ENCODE measurements at regions not wholly inside any gene's neighbourhood (a gene's known extent, or its start where the extent isn't known, plus 50 kb on each side); places are given as distances from the start of the nearest gene placed in this dataset.

DNA sequence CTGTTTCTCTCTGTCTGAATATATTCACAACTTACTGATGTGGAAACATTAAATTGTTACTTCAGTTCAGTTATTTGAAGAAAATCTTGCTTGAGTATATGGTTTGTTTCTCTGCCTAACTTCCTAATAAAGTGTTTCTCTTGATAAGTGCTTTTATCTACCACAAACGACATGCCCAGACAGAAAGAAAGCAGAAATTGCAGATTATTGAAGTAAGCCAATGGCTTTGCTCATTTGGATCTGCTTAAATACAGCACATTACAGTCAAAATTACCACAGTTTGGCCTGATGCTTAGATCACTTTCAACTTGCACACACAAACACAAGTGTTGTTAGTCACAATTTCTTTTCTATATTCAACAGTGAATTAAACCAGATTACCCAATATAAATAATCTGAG, 68.0 kb downstream of the ATOH1 start:
- ATAC-seq, result no peak
- Histone ChIP-seq H3K27me3 (ENCODE audit: control insufficient read depth, insufficient read depth, low read length) (no peaks in the 10 kb centered on the region), H3K27ac (ENCODE audit: low read length) (no peak overlapping the region), H3K36me3 (ENCODE audit: control insufficient read depth, insufficient read depth, low read length) (no peaks in the 10 kb centered on the region), H3K4me1 (ENCODE audit: control insufficient read depth, insufficient read depth, low read length) (no peaks in the 10 kb centered on the region), H3K9me3 (ENCODE audit: control insufficient read depth, insufficient read depth, low read length) (no peaks in the 10 kb centered on the region), H3K4me3 (ENCODE audit: low read length) (no peak overlapping the region)
- Mint-ChIP-seq H3K9me3 (peaks cover 3 to 4% of the 10 kb centered on the region in 2 donors), H3K4me3 (no peak overlapping the region), H3K27me3 (ENCODE audit: low read depth in 2 of 2) (no peaks in the 10 kb centered on the region), H3K36me3 (no peaks in the 10 kb centered on the region), H3K27ac (no peak overlapping the region), H3K4me1 (no peaks in the 10 kb centered on the region)
- intact Hi-C loops (cut with micrococcal nuclease), result no loop called here
- TF ChIP-seq, protein P1, sequence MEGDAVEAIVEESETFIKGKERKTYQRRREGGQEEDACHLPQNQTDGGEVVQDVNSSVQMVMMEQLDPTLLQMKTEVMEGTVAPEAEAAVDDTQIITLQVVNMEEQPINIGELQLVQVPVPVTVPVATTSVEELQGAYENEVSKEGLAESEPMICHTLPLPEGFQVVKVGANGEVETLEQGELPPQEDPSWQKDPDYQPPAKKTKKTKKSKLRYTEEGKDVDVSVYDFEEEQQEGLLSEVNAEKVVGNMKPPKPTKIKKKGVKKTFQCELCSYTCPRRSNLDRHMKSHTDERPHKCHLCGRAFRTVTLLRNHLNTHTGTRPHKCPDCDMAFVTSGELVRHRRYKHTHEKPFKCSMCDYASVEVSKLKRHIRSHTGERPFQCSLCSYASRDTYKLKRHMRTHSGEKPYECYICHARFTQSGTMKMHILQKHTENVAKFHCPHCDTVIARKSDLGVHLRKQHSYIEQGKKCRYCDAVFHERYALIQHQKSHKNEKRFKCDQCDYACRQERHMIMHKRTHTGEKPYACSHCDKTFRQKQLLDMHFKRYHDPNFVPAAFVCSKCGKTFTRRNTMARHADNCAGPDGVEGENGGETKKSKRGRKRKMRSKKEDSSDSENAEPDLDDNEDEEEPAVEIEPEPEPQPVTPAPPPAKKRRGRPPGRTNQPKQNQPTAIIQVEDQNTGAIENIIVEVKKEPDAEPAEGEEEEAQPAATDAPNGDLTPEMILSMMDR (IDR thresholded peaks at IDR 0.05), result no peak
- DNase-seq, result no peak
- WGBS (ENCODE audit: insufficient coverage), result 32% methylated on average over 1 of the region's 1 CpG

DNA sequence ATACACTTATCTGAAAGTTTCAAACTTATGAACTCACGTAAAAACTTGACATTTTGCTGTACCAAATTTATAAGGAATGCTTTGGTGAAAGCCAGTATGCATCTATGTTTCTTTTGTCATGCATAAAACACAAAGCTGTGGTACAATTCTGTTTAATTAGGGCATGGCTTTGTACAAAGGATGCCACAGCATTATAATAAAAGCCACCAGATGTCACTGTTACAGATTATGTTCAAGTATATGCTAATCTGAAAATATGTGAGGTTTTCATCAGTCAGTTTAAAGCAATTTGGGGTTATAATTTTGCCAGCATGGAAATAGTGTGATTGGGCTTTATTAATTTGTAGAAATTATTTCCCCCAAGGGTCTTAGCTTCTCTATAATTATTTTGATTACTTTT, 69.0 kb downstream of the ATOH1 start:
- H3K36me3 Mint-ChIP-seq, result no peaks in the 10 kb centered on the region
- H3K27me3 ChIP-seq (ENCODE audit: control insufficient read depth, insufficient read depth, low read length), result no peaks in the 10 kb centered on the region
- H3K27me3 Mint-ChIP-seq (ENCODE audit: low read depth in 2 of 2), result no peaks in the 10 kb centered on the region
- no peak overlapping the region for H3K4me3 Mint-ChIP-seq
- DNase-seq (no peak), ATAC-seq (no peak)
- no peaks in the 10 kb centered on the region for H3K4me1 ChIP-seq (ENCODE audit: control insufficient read depth, insufficient read depth, low read length)
- H3K36me3 ChIP-seq (ENCODE audit: control insufficient read depth, insufficient read depth, low read length), result no peaks in the 10 kb centered on the region
- H3K4me1 Mint-ChIP-seq, result no peaks in the 10 kb centered on the region
- no peaks in the 10 kb centered on the region for H3K9me3 ChIP-seq (ENCODE audit: control insufficient read depth, insufficient read depth, low read length)
- intact Hi-C loops (cut with micrococcal nuclease), result no loop called here
- H3K9me3 Mint-ChIP-seq, result peaks cover 3 to 4% of the 10 kb centered on the region in 2 donors
- no peak overlapping the region for H3K27ac Mint-ChIP-seq
- H3K27ac ChIP-seq (ENCODE audit: low read length), result no peak overlapping the region
- TF ChIP-seq, protein P1 (IDR thresholded peaks at IDR 0.05), result no peak
- H3K4me3 ChIP-seq (ENCODE audit: low read length), result no peak overlapping the region
- 60% methylated on average over 1 of the region's 1 CpG for WGBS (ENCODE audit: insufficient coverage)

DNA sequence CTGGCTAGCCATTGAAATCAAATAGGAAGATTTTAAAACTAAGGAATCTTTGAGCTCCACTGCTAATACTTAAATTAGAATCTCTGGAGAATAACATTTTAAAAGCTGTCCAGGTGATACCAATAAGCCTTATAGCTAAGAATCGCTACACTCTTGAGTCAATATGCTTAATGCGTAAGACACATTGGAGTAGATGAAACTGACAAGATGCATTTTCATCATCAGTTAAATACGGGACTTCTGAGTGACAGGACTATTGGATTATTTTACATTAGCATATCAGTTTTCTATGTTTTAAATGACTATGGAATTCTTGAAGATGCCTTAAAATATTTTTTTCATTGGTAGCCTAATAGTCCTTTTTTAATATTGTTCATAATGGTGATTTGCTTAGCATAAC, 80.2 kb downstream of the ATOH1 start:
- Histone ChIP-seq H3K9me3 (ENCODE audit: control insufficient read depth, insufficient read depth, low read length) (no peaks in the 10 kb centered on the region), H3K27me3 (ENCODE audit: control insufficient read depth, insufficient read depth, low read length) (no peaks in the 10 kb centered on the region), H3K27ac (ENCODE audit: low read length) (no peak overlapping the region), H3K4me1 (ENCODE audit: control insufficient read depth, insufficient read depth, low read length) (no peaks in the 10 kb centered on the region), H3K36me3 (ENCODE audit: control insufficient read depth, insufficient read depth, low read length) (no peaks in the 10 kb centered on the region), H3K4me3 (ENCODE audit: low read length) (no peak overlapping the region)
- TF ChIP-seq, protein P1 (IDR thresholded peaks at IDR 0.05), result no peak
- Mint-ChIP-seq H3K27me3 (ENCODE audit: low read depth in 2 of 2) (no peaks in the 10 kb centered on the region), H3K4me3 (no peak overlapping the region), H3K4me1 (no peaks in the 10 kb centered on the region), H3K27ac (no peak overlapping the region), H3K36me3 (no peaks in the 10 kb centered on the region), H3K9me3 (peaks cover 6 to 12% of the 10 kb centered on the region in 2 donors)
- 90% methylated on average over 3 of the region's 3 CpGs for WGBS (ENCODE audit: insufficient coverage)
- no peak for DNase-seq
- no peak for ATAC-seq
- intact Hi-C loops (cut with micrococcal nuclease), result no loop called here

DNA sequence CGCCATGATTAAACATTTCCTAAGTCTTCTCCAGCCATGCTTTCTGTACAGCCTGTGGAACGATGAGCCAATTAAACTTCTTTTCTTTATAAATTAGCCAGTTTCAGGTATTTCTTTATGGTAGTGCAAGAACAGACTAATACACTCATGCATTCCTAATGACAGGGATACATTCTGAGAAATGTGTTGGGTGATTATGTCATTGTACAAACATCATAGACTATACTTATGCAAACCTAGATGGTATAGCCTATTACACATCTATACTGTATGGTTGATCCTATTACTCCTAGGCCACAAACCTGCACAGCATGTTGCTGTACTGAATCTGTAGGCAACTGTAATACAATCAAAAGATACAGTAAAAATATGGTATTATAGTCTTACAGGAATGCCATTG, 83.1 kb downstream of the ATOH1 start:
- Histone ChIP-seq H3K4me3 (ENCODE audit: low read length) (no peak overlapping the region), H3K36me3 (ENCODE audit: control insufficient read depth, insufficient read depth, low read length) (no peaks in the 10 kb centered on the region), H3K9me3 (ENCODE audit: control insufficient read depth, insufficient read depth, low read length) (no peaks in the 10 kb centered on the region), H3K27ac (ENCODE audit: low read length) (no peak overlapping the region), H3K4me1 (ENCODE audit: control insufficient read depth, insufficient read depth, low read length) (no peaks in the 10 kb centered on the region), H3K27me3 (ENCODE audit: control insufficient read depth, insufficient read depth, low read length) (no peaks in the 10 kb centered on the region)
- H3K36me3 Mint-ChIP-seq, result no peaks in the 10 kb centered on the region
- no peak overlapping the region for H3K4me3 Mint-ChIP-seq
- no peaks in the 10 kb centered on the region for H3K4me1 Mint-ChIP-seq
- intact Hi-C loops (cut with micrococcal nuclease), result no loop called here
- WGBS (ENCODE audit: insufficient coverage), result 91% methylated on average over 1 of the region's 2 CpGs
- no peaks in the 10 kb centered on the region for H3K27me3 Mint-ChIP-seq (ENCODE audit: low read depth in 2 of 2)
- H3K27ac Mint-ChIP-seq, result no peak overlapping the region
- no peak for ATAC-seq
- TF ChIP-seq, protein P1 (IDR thresholded peaks at IDR 0.05), result no peak
- peaks cover 3 to 8% of the 10 kb centered on the region in 2 donors for H3K9me3 Mint-ChIP-seq
- no peak for DNase-seq

Data from natural killer cell (primary cell).